Neuron (in vitro differentiated cells): ENCODE measurements at regions not wholly inside any gene's neighbourhood (a gene's known extent, or its start where the extent isn't known, plus 50 kb on each side); places are given as distances from the start of the nearest gene placed in this dataset.

ENCODE experiments used
- H2AFZ ChIP-seq: one replicate; pipeline ENCODE4 v1.6.1; 2013; ENCODE audit warnings: low read depth, mild to moderate bottlenecking, inconsistent platforms, low read length, moderate library complexity
- H3K27me3 ChIP-seq: one replicate; pipeline ENCODE4 v1.6.1; 2013; ENCODE audit warnings: low read length; ENCODE audit not compliant: insufficient read depth
- H3K36me3 ChIP-seq: one replicate; pipeline ENCODE4 v1.6.1; 2013; ENCODE audit warnings: low read length; ENCODE audit not compliant: insufficient read depth
- H3K4me1 ChIP-seq: one replicate; pipeline ENCODE4 v1.6.1; 2013; ENCODE audit warnings: low read length; ENCODE audit not compliant: insufficient read depth
- H3K4me3 ChIP-seq: 2 replicates; pipeline ENCODE4 v1.5.1; 2013; ENCODE audit warnings: mild to moderate bottlenecking, low read length, moderate library complexity
- H3K9me3 ChIP-seq: one replicate; pipeline ENCODE4 v1.6.1; 2013; ENCODE audit warnings: low read length

DNA sequence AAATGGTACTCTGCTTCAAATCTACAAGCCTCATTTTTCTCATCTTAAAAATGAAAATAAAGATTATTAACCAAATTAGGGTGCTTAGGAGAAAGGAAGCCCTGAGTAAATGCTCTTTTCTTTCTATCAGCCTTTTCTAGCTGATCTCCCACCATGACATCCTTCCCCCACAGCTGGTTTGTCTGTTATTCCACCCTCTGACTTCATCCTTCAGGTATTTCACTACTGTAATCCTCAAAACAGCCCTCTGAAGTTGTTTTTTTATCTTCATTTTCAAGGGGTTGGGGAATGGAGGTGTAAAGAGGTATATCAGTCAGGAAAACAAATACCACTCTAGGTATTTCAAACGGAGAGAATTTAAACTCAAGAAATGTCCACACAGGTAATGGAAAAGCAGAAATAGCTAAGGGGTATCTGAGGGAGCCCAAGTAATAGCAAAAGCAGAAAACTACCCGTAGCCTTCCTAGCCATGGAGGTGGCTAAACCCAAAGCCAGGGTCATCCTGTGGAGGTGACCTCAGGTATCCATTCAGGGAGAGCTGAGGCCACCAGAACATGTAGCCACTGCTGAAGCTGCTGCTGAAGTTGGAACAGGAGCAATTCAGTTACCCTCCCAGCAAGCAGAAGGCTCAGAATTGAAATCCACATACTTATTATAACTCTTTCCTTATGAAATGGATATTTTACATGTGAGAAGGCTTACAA lies 990.9 kb upstream of the ACVR2A start:
- Histone ChIP-seq H3K4me3 (no peak overlapping the region), H3K27me3 (no peaks in the 10 kb centered on the region)

GRCh38 chr2:146852661-146853060 lies 992.2 kb upstream of the ACVR2A start:
- peaks cover under 1% of the 10 kb centered on the region for H3K4me1 ChIP-seq
- no peaks in the 10 kb centered on the region for H3K36me3 ChIP-seq
- no peaks in the 10 kb centered on the region for H3K9me3 ChIP-seq
- H2AFZ ChIP-seq = no peak overlapping the region
- no peak overlapping the region for H3K4me3 ChIP-seq
- no peaks in the 10 kb centered on the region for H3K27me3 ChIP-seq

More for the DNA sequence above, 990.9 kb upstream of the ACVR2A start:
- Histone ChIP-seq H3K9me3 (no peaks in the 10 kb centered on the region), H3K4me1 (peaks cover 2% of the 10 kb centered on the region), H3K36me3 (no peaks in the 10 kb centered on the region), H2AFZ (no peak overlapping the region)

GRCh38 chr2:146850746-146851145 lies 994.1 kb upstream of the ACVR2A start:
- H3K9me3 ChIP-seq = no peaks in the 10 kb centered on the region
- no peak overlapping the region for H3K4me3 ChIP-seq
- H3K4me1 ChIP-seq = no peaks in the 10 kb centered on the region
- no peaks in the 10 kb centered on the region for H3K36me3 ChIP-seq
- no peak overlapping the region for H2AFZ ChIP-seq
- H3K27me3 ChIP-seq = no peaks in the 10 kb centered on the region

GRCh38 chr2:146847846-146848245 lies 997.0 kb upstream of the ACVR2A start:
- Histone ChIP-seq H2AFZ (no peak overlapping the region), H3K27me3 (no peaks in the 10 kb centered on the region), H3K36me3 (no peaks in the 10 kb centered on the region)

GRCh38 chr2:146844226-146844990 lies 1000.4 kb upstream of the ACVR2A start:
- Histone ChIP-seq H2AFZ (peak overlapping the region; percentile 67), H3K27me3 (no peaks in the 10 kb centered on the region), H3K4me3 (no peak overlapping the region), H3K4me1 (no peaks in the 10 kb centered on the region), H3K9me3 (no peaks in the 10 kb centered on the region), H3K36me3 (no peaks in the 10 kb centered on the region)

More at GRCh38 chr2:146847846-146848245, 997.0 kb upstream of the ACVR2A start:
- Histone ChIP-seq H3K4me3 (no peak overlapping the region), H3K4me1 (no peaks in the 10 kb centered on the region), H3K9me3 (no peaks in the 10 kb centered on the region)

DNA sequence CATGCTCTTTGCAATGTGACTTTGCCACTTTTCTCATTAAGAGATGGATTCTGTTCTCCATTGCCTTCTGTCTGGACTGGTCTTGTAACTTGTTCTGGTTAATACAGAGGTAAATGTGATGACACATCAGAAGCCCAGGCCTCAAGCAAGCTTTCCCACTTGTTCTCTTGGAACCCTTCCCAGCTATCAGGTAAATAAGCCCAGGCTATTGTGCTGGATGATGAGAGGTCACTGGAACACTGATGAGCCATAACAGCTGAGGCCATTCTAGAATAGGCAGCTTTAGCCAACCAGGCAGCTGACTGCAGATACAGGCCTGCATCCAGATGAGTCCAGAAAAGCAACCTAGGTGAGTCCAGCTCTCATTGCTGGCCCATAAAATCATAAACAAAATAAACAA lies 1007.0 kb upstream of the ACVR2A start:
- H3K27me3 ChIP-seq = no peaks in the 10 kb centered on the region
- H3K36me3 ChIP-seq = no peaks in the 10 kb centered on the region
- H3K4me1 ChIP-seq = no peaks in the 10 kb centered on the region
- no peak overlapping the region for H3K4me3 ChIP-seq
- no peak overlapping the region for H2AFZ ChIP-seq
- H3K9me3 ChIP-seq = no peaks in the 10 kb centered on the region

DNA sequence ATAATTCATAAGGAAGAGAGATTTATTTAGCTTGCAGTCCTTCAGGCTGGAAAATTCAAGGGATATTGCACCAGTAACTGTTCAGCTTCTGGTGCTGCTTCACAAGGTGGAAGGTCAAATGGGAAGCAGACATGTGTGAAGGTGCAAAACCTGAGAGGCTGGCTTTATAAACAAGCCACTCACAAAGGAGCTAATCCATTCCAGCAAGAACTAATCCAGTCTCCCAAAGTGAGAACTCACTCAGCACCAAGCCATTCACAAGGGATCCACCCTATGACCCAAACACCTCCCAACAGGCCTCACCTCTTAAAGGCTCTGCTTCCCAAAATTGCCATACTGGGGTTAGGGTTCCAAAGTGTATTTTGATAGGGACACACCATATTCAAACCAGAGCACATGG lies 1018.4 kb upstream of the ACVR2A start:
- Histone ChIP-seq H2AFZ (no peak overlapping the region), H3K27me3 (no peaks in the 10 kb centered on the region), H3K4me1 (no peaks in the 10 kb centered on the region), H3K9me3 (peaks cover 2% of the 10 kb centered on the region), H3K4me3 (no peak overlapping the region), H3K36me3 (no peaks in the 10 kb centered on the region)

- Histone ChIP-seq H3K4me1 (no peaks in the 10 kb centered on the region), H3K36me3 (no peaks in the 10 kb centered on the region), H3K27me3 (no peaks in the 10 kb centered on the region), H2AFZ (no peak overlapping the region), H3K4me3 (no peak overlapping the region), H3K9me3 (peaks cover 2% of the 10 kb centered on the region)
Measured at GRCh38 chr2:146821836-146822316, 1023.0 kb upstream of the ACVR2A start.

- Histone ChIP-seq H3K4me1 (no peaks in the 10 kb centered on the region), H3K9me3 (peaks cover 2% of the 10 kb centered on the region), H2AFZ (no peak overlapping the region), H3K27me3 (no peaks in the 10 kb centered on the region), H3K36me3 (no peaks in the 10 kb centered on the region), H3K4me3 (no peak overlapping the region)
Measured at GRCh38 chr2:146820672-146821071, 1024.2 kb upstream of the ACVR2A start.

GRCh38 chr2:146818122-146818521 lies 1026.7 kb upstream of the ACVR2A start:
- Histone ChIP-seq H3K27me3 (no peaks in the 10 kb centered on the region), H3K4me3 (no peak overlapping the region)

DNA sequence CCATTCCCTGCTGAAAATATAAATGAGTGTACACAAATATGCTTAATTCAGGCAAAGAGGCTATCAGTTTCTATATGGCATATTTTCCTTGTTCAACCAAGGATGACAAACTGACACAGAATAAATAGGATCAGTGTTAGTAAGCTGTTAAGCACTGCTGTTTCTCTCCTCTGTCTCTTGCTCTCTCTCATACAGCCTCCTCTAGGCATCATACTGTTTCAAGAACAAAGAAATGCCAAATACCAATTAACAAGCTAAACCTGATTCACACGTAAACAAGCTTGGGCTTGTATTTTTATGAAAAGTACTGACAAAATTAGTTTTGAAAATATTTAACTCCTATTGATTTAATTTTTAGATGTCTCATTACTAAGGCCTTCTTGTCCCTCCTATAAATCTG lies 1027.2 kb upstream of the ACVR2A start:
- Histone ChIP-seq H3K4me3 (no peak overlapping the region), H3K9me3 (no peaks in the 10 kb centered on the region), H3K27me3 (no peaks in the 10 kb centered on the region), H2AFZ (no peak overlapping the region), H3K4me1 (no peaks in the 10 kb centered on the region), H3K36me3 (no peaks in the 10 kb centered on the region)

More at GRCh38 chr2:146818122-146818521, 1026.7 kb upstream of the ACVR2A start:
- Histone ChIP-seq H3K9me3 (no peaks in the 10 kb centered on the region), H3K4me1 (no peaks in the 10 kb centered on the region), H2AFZ (no peak overlapping the region), H3K36me3 (no peaks in the 10 kb centered on the region)

- Histone ChIP-seq H2AFZ (no peak overlapping the region), H3K36me3 (no peaks in the 10 kb centered on the region), H3K4me3 (no peak overlapping the region), H3K9me3 (no peaks in the 10 kb centered on the region), H3K27me3 (no peaks in the 10 kb centered on the region), H3K4me1 (no peaks in the 10 kb centered on the region)
Measured at GRCh38 chr2:146814971-146815370, 1029.9 kb upstream of the ACVR2A start.

- H3K4me3 ChIP-seq = no peak overlapping the region
- H2AFZ ChIP-seq = no peak overlapping the region
- no peaks in the 10 kb centered on the region for H3K36me3 ChIP-seq
- no peaks in the 10 kb centered on the region for H3K4me1 ChIP-seq
- no peaks in the 10 kb centered on the region for H3K9me3 ChIP-seq
- H3K27me3 ChIP-seq = no peaks in the 10 kb centered on the region
Measured at GRCh38 chr2:146807568-146808168, 1037.2 kb upstream of the ACVR2A start.
